Inflammatory macrophage treated with lipopolysaccharide for 4 hours (primary cell): ENCODE measurements at regions not wholly inside any gene's neighbourhood (a gene's known extent, or its start where the extent isn't known, plus 50 kb on each side); places are given as distances from the start of the nearest gene placed in this dataset.

Experiments used
- DNase-seq: peaks from one replicate; pipeline ENCODE4 v3.0.0-alpha.2; 2020

DNA sequence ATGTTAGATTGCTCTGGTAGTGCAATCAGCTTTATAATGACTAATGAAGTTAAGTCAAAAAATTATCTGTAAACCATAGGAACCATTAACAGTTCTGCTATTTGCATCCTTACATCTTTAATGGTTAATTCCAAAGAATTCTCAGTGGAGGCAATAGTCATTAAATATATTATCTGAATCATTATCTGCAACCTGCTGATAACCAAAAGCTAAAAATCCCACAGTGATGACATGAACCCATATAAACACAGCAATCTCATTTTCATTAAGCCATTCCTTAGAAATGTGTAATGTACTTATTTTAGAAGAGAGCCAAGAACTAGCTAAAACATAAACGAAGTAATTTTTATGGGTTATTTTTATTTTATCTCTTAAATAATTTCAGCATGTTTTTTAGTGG lies 60.2 kb downstream of the MAGEB16 start:
- DNase-seq, result no peak

DNA sequence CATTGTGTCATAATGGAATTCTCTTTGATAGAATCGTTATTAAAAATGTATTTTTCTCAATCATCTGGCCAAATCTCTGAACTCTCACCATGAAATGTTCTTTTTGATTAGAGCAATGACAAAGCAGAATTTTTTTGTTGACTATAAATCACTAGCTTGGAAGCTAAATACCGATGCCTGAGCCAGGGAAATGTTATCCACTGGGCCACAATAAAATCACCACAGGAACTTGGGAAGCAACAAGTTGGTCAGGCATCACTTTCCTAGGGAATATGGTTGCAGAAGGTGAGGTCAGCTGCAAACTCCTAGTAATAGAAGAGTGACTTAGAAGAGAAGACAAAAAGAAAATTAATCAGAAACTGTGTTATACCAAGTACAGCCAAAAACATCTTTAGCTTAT lies 60.6 kb upstream of the CFAP47 start:
- DNase-seq, result no peak

DNA sequence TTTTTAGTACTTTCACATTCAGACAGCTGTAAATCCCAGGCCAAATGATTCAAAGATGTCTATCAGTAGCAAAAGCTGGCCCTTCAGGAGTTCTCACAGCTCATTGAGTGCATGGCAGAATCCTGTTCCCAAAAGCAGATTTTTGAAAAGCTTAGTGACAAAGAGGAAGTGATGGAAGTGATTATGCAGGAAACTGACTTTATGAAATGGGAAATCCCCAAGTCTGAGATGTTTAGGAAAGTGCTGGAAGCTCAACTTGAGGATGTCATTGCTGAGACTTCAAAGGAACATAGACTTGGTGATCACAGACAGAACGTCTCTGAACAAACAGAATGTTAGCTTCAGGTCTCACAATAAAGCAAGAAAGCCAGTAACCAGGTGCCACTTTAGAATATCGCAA lies 51.0 kb upstream of the CFAP47 start:
- peak; percentile 65 for DNase-seq
